RKO (cell line): ENCODE measurements at regions not wholly inside any gene's neighbourhood (a gene's known extent, or its start where the extent isn't known, plus 50 kb on each side); places are given as distances from the start of the nearest gene placed in this dataset.

Experiments used
- DNase-seq: peaks from one replicate; pipeline ENCODE4 v3.0.0-alpha.2; 2016; ENCODE audit warnings: low spot score

GRCh38 chr6:44049989-44050871 is 77.0 kb downstream of the MRPL14 start:
- no peak for DNase-seq

- DNase-seq: no peak
These were observed 77.9 kb downstream of the MRPL14 start for GRCh38 chr6:44049163-44049988.

- DNase-seq: no peak
These were observed 79.0 kb downstream of the MRPL14 start for GRCh38 chr6:44048277-44048676.

- no peak for DNase-seq
These were observed 79.5 kb downstream of the MRPL14 start for GRCh38 chr6:44047801-44048200.

GRCh38 chr6:44047179-44047546 is 80.1 kb downstream of the MRPL14 start:
- no peak for DNase-seq

GRCh38 chr6:44046516-44047178 is 80.6 kb downstream of the MRPL14 start:
- no peak for DNase-seq

- DNase-seq: no peak
These were observed 81.6 kb downstream of the MRPL14 start for GRCh38 chr6:44045672-44046015.

- DNase-seq: no peak
These were observed 82.1 kb downstream of the MRPL14 start for GRCh38 chr6:44044940-44045671.

- no peak for DNase-seq
These were observed 83.1 kb downstream of the MRPL14 start for GRCh38 chr6:44044154-44044539.

- no peak for DNase-seq
These were observed 83.6 kb downstream of the MRPL14 start for GRCh38 chr6:44043479-44044153.

GRCh38 chr6:44042989-44043478 is 84.2 kb downstream of the MRPL14 start:
- DNase-seq: no peak

GRCh38 chr6:44042261-44042988 is 84.8 kb downstream of the MRPL14 start:
- DNase-seq: no peak

GRCh38 chr6:44041461-44042260 is 85.6 kb downstream of the MRPL14 start:
- DNase-seq: peak; percentile 59

GRCh38 chr6:44040786-44041185 is 86.5 kb downstream of the MRPL14 start:
- DNase-seq: no peak

- DNase-seq: no peak
These were observed 87.4 kb downstream of the MRPL14 start for GRCh38 chr6:44039839-44040350.

- DNase-seq: no peak
These were observed 88.0 kb downstream of the MRPL14 start for GRCh38 chr6:44039191-44039719.

GRCh38 chr6:44038543-44039065 is 88.6 kb downstream of the MRPL14 start:
- DNase-seq: no peak

GRCh38 chr6:44037847-44038542 is 89.3 kb downstream of the MRPL14 start:
- no peak for DNase-seq
